GM18907 (cell line): ENCODE measurements at regions not wholly inside any gene's neighbourhood (a gene's known extent, or its start where the extent isn't known, plus 50 kb on each side); places are given as distances from the start of the nearest gene placed in this dataset.

Experiments used
- ATAC-seq: cut with Tn5 transposase; IDR thresholded peaks from one replicate; pipeline ENCODE4 v1.9.1; 2021; ENCODE audit warnings: mild to moderate bottlenecking, moderate library complexity; ENCODE audit not compliant: unreplicated experiment

GRCh38 chr2:173584000-173584399, 229.3 kb downstream of the CDCA7 start:
- ATAC-seq, result no peak

GRCh38 chr2:173584676-173585458, 230.2 kb downstream of the CDCA7 start:
- no peak for ATAC-seq

- ATAC-seq, result no peak
These were observed 234.3 kb downstream of the CDCA7 start for GRCh38 chr2:173588931-173589369.

GRCh38 chr2:173589604-173590275, 235.1 kb downstream of the CDCA7 start:
- no peak for ATAC-seq

GRCh38 chr2:173590276-173590861, 235.7 kb downstream of the CDCA7 start:
- no peak for ATAC-seq

GRCh38 chr2:173593109-173593508, 238.4 kb downstream of the CDCA7 start:
- no peak for ATAC-seq

GRCh38 chr2:173596244-173596643, 241.6 kb downstream of the CDCA7 start:
- ATAC-seq, result no peak

GRCh38 chr2:173598525-173598924, 243.9 kb downstream of the CDCA7 start:
- ATAC-seq, result no peak

- no peak for ATAC-seq
These were observed 245.2 kb downstream of the CDCA7 start for GRCh38 chr2:173599821-173600359.

- ATAC-seq, result no peak
These were observed 247.6 kb downstream of the CDCA7 start for GRCh38 chr2:173602153-173602795.

- ATAC-seq, result no peak
These were observed 251.3 kb downstream of the CDCA7 start for GRCh38 chr2:173605994-173606393.

GRCh38 chr2:173606619-173607248, 252.1 kb downstream of the CDCA7 start:
- no peak for ATAC-seq

GRCh38 chr2:173607606-173608311, 253.1 kb downstream of the CDCA7 start:
- ATAC-seq, result no peak

GRCh38 chr2:173611121-173611520, 256.4 kb downstream of the CDCA7 start:
- no peak for ATAC-seq

GRCh38 chr2:173612354-173612753, 257.7 kb downstream of the CDCA7 start:
- ATAC-seq, result no peak

- ATAC-seq, result no peak
These were observed 258.7 kb downstream of the CDCA7 start for GRCh38 chr2:173613386-173613785.

GRCh38 chr2:173614265-173614930, 259.7 kb downstream of the CDCA7 start:
- ATAC-seq, result no peak

- no peak for ATAC-seq
These were observed 269.0 kb downstream of the CDCA7 start for GRCh38 chr2:173623438-173624319.

- ATAC-seq, result no peak
These were observed 270.6 kb downstream of the CDCA7 start for GRCh38 chr2:173625315-173625714.
